GM12878 (cell line): ENCODE measurements at regions not wholly inside any gene's neighbourhood (a gene's known extent, or its start where the extent isn't known, plus 50 kb on each side); places are given as distances from the start of the nearest gene placed in this dataset.

ENCODE experiments used
- ATAC-seq: fragments of 200-7000 bp; cut with Tn5 transposase; 3 replicates; pipeline ENCODE4 v1.9.1; 2020; ENCODE audit warnings: mild to moderate bottlenecking, moderate library complexity
- BruUV-seq: library from RNA; stranded (reverse); fragments of 400-500 nt; replicated peaks from 2 replicates; lab custom pipeline; 2021; lab: Mats Ljungman, UMichigan
- CTCF ChIA-PET: fragments of 300-600 bp; sonication (Branson Sonifier 250); formaldehyde crosslinking; extraction: SDS; loops from one replicate; lab custom pipeline; 2021; ENCODE audit warnings: inconsistent platforms; lab: Yijun Ruan, JAX
- POLR2A ChIA-PET: fragments of 350-600 bp; formaldehyde crosslinking; extraction: SDS; loops from one replicate; lab custom pipeline; 2021; ENCODE audit warnings: inconsistent platforms; lab: Charles Lee
- RAD21 ChIA-PET: fragments of 300-600 bp; sonication (Branson Sonifier 250); formaldehyde crosslinking; loops from one replicate; lab custom pipeline; 2023; ENCODE audit warnings: antibody characterized with exemption; ENCODE audit not compliant: unreplicated experiment; lab: Charles Lee
- SMC1A ChIA-PET: fragments of 300-600 bp; sonication (Branson Sonifier 250); formaldehyde crosslinking; loops from one replicate; lab custom pipeline; 2023; ENCODE audit not compliant: unreplicated experiment, uncharacterized antibody; lab: Charles Lee
- DNase-seq: peaks from one replicate; pipeline ENCODE4 v3.0.0-alpha.2; 2011; ENCODE audit warnings: low read depth, low spot score
- FAIRE-seq: peaks from 3 replicates; lab custom pipeline; 2011; peaks lifted over from hg19 to GRCh38; lab: Jason Lieb, UNC
- H2AFZ ChIP-seq: 2 replicates; pipeline ENCODE4 v1.6.0; 2011; ENCODE audit warnings: low read depth, low read length, control low read depth; ENCODE audit not compliant: control insufficient read depth
- H3K27ac ChIP-seq: 2 replicates; pipeline ENCODE4 v1.5.1; 2011; ENCODE audit warnings: control low read depth; ENCODE audit not compliant: control insufficient read depth, insufficient read depth
- H3K27me3 ChIP-seq, 2 experiments: replicated peaks in 1 of 2; 2 replicates each; pipeline versions ENCODE4 v1.6.0 to v1.6.1; 2011; ENCODE audit warnings: low read length in 1 of 2; ENCODE audit not compliant: control insufficient read depth in 2 of 2, insufficient read depth in 2 of 2
- H3K36me3 ChIP-seq, 2 experiments: 2 replicates each; pipeline ENCODE4 v1.5.1; 2011; ENCODE audit warnings: low read length in 1 of 2; ENCODE audit not compliant: control insufficient read depth in 2 of 2, insufficient read depth in 2 of 2
- H3K4me1 ChIP-seq: 2 replicates; pipeline ENCODE4 v1.6.1; 2011; ENCODE audit warnings: mild to moderate bottlenecking, low read length, moderate library complexity, mixed read lengths; ENCODE audit not compliant: control insufficient read depth, insufficient read depth
- H3K4me2 ChIP-seq: 2 replicates; pipeline ENCODE4 v1.6.0; 2011; ENCODE audit warnings: control low read depth; ENCODE audit not compliant: control insufficient read depth, insufficient read depth
- H3K4me3 ChIP-seq: fragments of 200-600 bp; sonication (generic); 2 replicates; pipeline ENCODE4 v1.5.1; 2016
- H3K79me2 ChIP-seq: 2 replicates; pipeline ENCODE4 v1.6.0; 2011; ENCODE audit warnings: low read length; ENCODE audit not compliant: control insufficient read depth, insufficient read depth
- H3K9ac ChIP-seq: 2 replicates; pipeline ENCODE4 v1.8.0; 2011; ENCODE audit warnings: low read length, control low read depth, mixed read lengths; ENCODE audit not compliant: control insufficient read depth, insufficient read depth
- H3K9me3 ChIP-seq: replicated peaks from 3 replicates; pipeline ENCODE4 v1.5.1; 2011; ENCODE audit warnings: mild to moderate bottlenecking, low read length; ENCODE audit not compliant: control insufficient read depth, insufficient read depth
- H4K20me1 ChIP-seq: 2 replicates; pipeline ENCODE4 v1.6.0; 2011; ENCODE audit not compliant: control insufficient read depth, insufficient read depth
- CHD2 ChIP-seq: IDR thresholded peaks from 2 replicates; pipeline ENCODE4 v1.6.1; 2011; ENCODE audit warnings: low read depth, low read length, improper control_type of control experiment, borderline replicate concordance
- FOXM1 ChIP-seq: IDR thresholded peaks from 2 replicates; pipeline ENCODE4 v1.6.1; 2012; ENCODE audit warnings: low read depth, mild to moderate bottlenecking, inconsistent platforms, low read length, moderate library complexity
- HCFC1 ChIP-seq: fragments of 150-350 bp; IDR thresholded peaks from 2 replicates; pipeline ENCODE4 v1.6.1; 2014; ENCODE audit warnings: low read length
- HDGF ChIP-seq: fragments of 450-650 bp; IDR thresholded peaks from 2 replicates; pipeline ENCODE4 v1.6.1; 2016; ENCODE audit warnings: antibody characterized with exemption
- JUNB ChIP-seq: IDR thresholded peaks from 2 replicates; pipeline ENCODE4 v1.6.1; 2016; ENCODE audit warnings: antibody characterized with exemption, mild to moderate bottlenecking
- KDM1A ChIP-seq: fragments of 200-600 bp; sonication (generic); IDR thresholded peaks from 2 replicates; pipeline ENCODE4 v1.6.1; 2016; ENCODE audit warnings: borderline replicate concordance
- MYB ChIP-seq: fragments of 150-350 bp; IDR thresholded peaks from 2 replicates; pipeline ENCODE4 v1.6.1; 2014; ENCODE audit warnings: mild to moderate bottlenecking, low read depth, low read length, borderline replicate concordance
- PBX3 ChIP-seq: IDR thresholded peaks from 2 replicates; pipeline ENCODE4 v1.6.1; 2011; ENCODE audit warnings: mild to moderate bottlenecking, low read depth, low read length, moderate library complexity; ENCODE audit not compliant: insufficient replicate concordance
- RELA ChIP-seq: fragments of 450-650 bp; IDR thresholded peaks from 2 replicates; pipeline ENCODE4 v1.8.0; 2014; ENCODE audit warnings: borderline replicate concordance; ENCODE audit not compliant: partially characterized antibody
- TARDBP ChIP-seq: IDR thresholded peaks from 2 replicates; pipeline ENCODE4 v1.6.1; 2016; ENCODE audit warnings: borderline replicate concordance
- ZNF592 ChIP-seq: fragments of 450-650 bp; IDR thresholded peaks from 2 replicates; pipeline ENCODE4 v1.6.1; 2017; ENCODE audit warnings: mild to moderate bottlenecking, moderate library complexity
- WGBS: methylation state at CpG from one replicate; pipeline ENCODE4 v1.1.6; 2016; ENCODE audit warnings: low lambda C conversion rate; ENCODE audit not compliant: insufficient replicate concordance, insufficient coverage; ENCODE audit errors: missing lambda C conversion rate; 5-methylcytosine and 5-hydroxymethylcytosine counted together
- in situ Hi-C: fragments of 300-500 bp; cut with MboI; formaldehyde crosslinking; loops from 9 replicates; pipeline ENCODE4 v1.14.3; 2018; ENCODE audit warnings: mixed read lengths
- intact Hi-C: fragments of 100-400 bp; cut with micrococcal nuclease; formaldehyde crosslinking; loops from one replicate; pipeline ENCODE4 v1.14.2; 2022; ENCODE audit not compliant: unreplicated experiment
- TF ChIP-seq, protein P1 (sequence below): fragments of 450-650 bp; IDR thresholded peaks from 2 replicates; pipeline ENCODE4 v1.6.1; 2017; ENCODE audit warnings: borderline replicate concordance
- TF ChIP-seq, protein P2 (sequence below): IDR thresholded peaks from 2 replicates; pipeline ENCODE4 v1.6.1; 2011; ENCODE audit warnings: borderline replicate concordance, low read depth, mild to moderate bottlenecking, moderate library complexity, mixed read lengths, low read length; ENCODE audit not compliant: insufficient read depth; ENCODE audit errors: extremely low read length
- TF ChIP-seq, protein P3 (sequence below): IDR thresholded peaks from 2 replicates; pipeline ENCODE4 v1.6.1; 2012; ENCODE audit warnings: mild to moderate bottlenecking, low read depth, low read length

GRCh38 chr3:159200176-159200575 lies 398.3 kb downstream of the MFSD1 start:
- BruUV-seq, result no TSS peak
- SMC1A ChIA-PET, result interaction anchor here (1.0 to 1.1 kb wide), 2 partner anchors 33 to 395 kb away, joined by 3 to 4 read pairs; no protein-coding TSS in a partner anchor
- Histone ChIP-seq H3K79me2 (no peaks in the 10 kb centered on the region), H3K9me3 (no peaks in the 10 kb centered on the region), H3K9ac (no peak overlapping the region), H3K36me3 (no peaks in the 10 kb centered on the region), H4K20me1 (no peaks in the 10 kb centered on the region), H3K27ac (no peak overlapping the region), H3K4me2 (no peak overlapping the region), H2AFZ (no peak overlapping the region), H3K4me3 (no peak overlapping the region), H3K4me1 (no peaks in the 10 kb centered on the region), H3K27me3 (no peaks in the 10 kb centered on the region; a peak in 1 of 4 replicates)
- ATAC-seq (no peak), DNase-seq (no peak), FAIRE-seq (no peak)
- intact Hi-C loops, result no loop called here
- POLR2A ChIA-PET, result no interaction called here
- CTCF ChIA-PET, result interaction anchor here (1.1 kb wide), 1 partner anchor 122 kb away, joined by 3 read pairs; no protein-coding TSS in a partner anchor
- in situ Hi-C loops, result no loop called here
- RAD21 ChIA-PET, result no interaction called here
- WGBS, result 38% methylated on average over 3 of the region's 3 CpGs
- TF ChIP-seq RELA (no peak), FOXM1 (no peak), HCFC1 (no peak), PBX3 (no peak), MYB (no peak), TARDBP (no peak), JUNB (no peak), HDGF (no peak), KDM1A (no peak), ZNF592 (no peak), CHD2 (no peak)
- TF ChIP-seq, protein P1, sequence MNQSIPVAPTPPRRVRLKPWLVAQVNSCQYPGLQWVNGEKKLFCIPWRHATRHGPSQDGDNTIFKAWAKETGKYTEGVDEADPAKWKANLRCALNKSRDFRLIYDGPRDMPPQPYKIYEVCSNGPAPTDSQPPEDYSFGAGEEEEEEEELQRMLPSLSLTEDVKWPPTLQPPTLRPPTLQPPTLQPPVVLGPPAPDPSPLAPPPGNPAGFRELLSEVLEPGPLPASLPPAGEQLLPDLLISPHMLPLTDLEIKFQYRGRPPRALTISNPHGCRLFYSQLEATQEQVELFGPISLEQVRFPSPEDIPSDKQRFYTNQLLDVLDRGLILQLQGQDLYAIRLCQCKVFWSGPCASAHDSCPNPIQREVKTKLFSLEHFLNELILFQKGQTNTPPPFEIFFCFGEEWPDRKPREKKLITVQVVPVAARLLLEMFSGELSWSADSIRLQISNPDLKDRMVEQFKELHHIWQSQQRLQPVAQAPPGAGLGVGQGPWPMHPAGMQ, result no peak
- TF ChIP-seq, protein P2, sequence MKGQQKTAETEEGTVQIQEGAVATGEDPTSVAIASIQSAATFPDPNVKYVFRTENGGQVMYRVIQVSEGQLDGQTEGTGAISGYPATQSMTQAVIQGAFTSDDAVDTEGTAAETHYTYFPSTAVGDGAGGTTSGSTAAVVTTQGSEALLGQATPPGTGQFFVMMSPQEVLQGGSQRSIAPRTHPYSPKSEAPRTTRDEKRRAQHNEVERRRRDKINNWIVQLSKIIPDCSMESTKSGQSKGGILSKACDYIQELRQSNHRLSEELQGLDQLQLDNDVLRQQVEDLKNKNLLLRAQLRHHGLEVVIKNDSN, result no peak
- TF ChIP-seq, protein P3, sequence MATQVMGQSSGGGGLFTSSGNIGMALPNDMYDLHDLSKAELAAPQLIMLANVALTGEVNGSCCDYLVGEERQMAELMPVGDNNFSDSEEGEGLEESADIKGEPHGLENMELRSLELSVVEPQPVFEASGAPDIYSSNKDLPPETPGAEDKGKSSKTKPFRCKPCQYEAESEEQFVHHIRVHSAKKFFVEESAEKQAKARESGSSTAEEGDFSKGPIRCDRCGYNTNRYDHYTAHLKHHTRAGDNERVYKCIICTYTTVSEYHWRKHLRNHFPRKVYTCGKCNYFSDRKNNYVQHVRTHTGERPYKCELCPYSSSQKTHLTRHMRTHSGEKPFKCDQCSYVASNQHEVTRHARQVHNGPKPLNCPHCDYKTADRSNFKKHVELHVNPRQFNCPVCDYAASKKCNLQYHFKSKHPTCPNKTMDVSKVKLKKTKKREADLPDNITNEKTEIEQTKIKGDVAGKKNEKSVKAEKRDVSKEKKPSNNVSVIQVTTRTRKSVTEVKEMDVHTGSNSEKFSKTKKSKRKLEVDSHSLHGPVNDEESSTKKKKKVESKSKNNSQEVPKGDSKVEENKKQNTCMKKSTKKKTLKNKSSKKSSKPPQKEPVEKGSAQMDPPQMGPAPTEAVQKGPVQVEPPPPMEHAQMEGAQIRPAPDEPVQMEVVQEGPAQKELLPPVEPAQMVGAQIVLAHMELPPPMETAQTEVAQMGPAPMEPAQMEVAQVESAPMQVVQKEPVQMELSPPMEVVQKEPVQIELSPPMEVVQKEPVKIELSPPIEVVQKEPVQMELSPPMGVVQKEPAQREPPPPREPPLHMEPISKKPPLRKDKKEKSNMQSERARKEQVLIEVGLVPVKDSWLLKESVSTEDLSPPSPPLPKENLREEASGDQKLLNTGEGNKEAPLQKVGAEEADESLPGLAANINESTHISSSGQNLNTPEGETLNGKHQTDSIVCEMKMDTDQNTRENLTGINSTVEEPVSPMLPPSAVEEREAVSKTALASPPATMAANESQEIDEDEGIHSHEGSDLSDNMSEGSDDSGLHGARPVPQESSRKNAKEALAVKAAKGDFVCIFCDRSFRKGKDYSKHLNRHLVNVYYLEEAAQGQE, result no peak
